Liver (tissue), 8 donors: ENCODE measurements at regions not wholly inside any gene's neighbourhood (a gene's known extent, or its start where the extent isn't known, plus 50 kb on each side); places are given as distances from the start of the nearest gene placed in this dataset.

Source experiments
- DNase-seq: peaks from one replicate; pipeline ENCODE4 v3.0.0-alpha.2; 2017; ENCODE audit warnings: low spot score
- H3K27ac ChIP-seq, 2 donors: one replicate each; pipeline ENCODE4 v1.7.0; 2013; ENCODE audit warnings: inconsistent platforms in 2 of 2, low read length in 2 of 2, control low read depth in 1 of 2, low read depth in 1 of 2, mild to moderate bottlenecking in 1 of 2
- H3K27me3 ChIP-seq, 4 donors: one replicate each; pipeline versions ENCODE4 v1.6.1 to v1.7.0; 2013; ENCODE audit warnings: low read length in 3 of 4, inconsistent platforms in 1 of 4, mild to moderate bottlenecking in 1 of 4, moderate library complexity in 1 of 4; ENCODE audit not compliant: control insufficient read depth in 4 of 4, insufficient read depth in 4 of 4
- H3K36me3 ChIP-seq, 4 donors: one replicate each; pipeline versions ENCODE4 v1.6.1 to v1.7.0; 2013; ENCODE audit warnings: low read length in 3 of 4, mild to moderate bottlenecking in 3 of 4, low read depth in 1 of 4, moderate library complexity in 1 of 4; ENCODE audit not compliant: control insufficient read depth in 4 of 4, insufficient read depth in 3 of 4
- H3K4me1 ChIP-seq, 4 donors: one replicate each; pipeline versions ENCODE4 v1.6.1 to v1.7.0; 2013; ENCODE audit warnings: low read length in 3 of 4, mild to moderate bottlenecking in 3 of 4, moderate library complexity in 1 of 4; ENCODE audit not compliant: control insufficient read depth in 4 of 4, insufficient read depth in 4 of 4
- H3K4me3 ChIP-seq, 3 donors: one replicate each; pipeline versions ENCODE4 v1.6.1 to v1.7.0; 2013; ENCODE audit warnings: low read length in 3 of 3, control low read depth in 1 of 3, low read depth in 1 of 3, mild to moderate bottlenecking in 1 of 3
- H3K9ac ChIP-seq, 2 donors: one replicate each; pipeline ENCODE4 v1.7.0; 2013; ENCODE audit warnings: low read length in 2 of 2, mild to moderate bottlenecking in 2 of 2, moderate library complexity in 2 of 2, control low read depth in 1 of 2, low read depth in 1 of 2
- H3K9me3 ChIP-seq, 4 donors: one replicate each; pipeline versions ENCODE4 v1.6.1 to v1.7.0; 2013; ENCODE audit warnings: low read length in 3 of 4; ENCODE audit not compliant: control insufficient read depth in 4 of 4
- EGR1 ChIP-seq, 2 donors: IDR thresholded peaks; 2 replicates each; pipeline ENCODE4 v1.6.1; 2016 to 2018; ENCODE audit warnings: antibody characterized with exemption in 2 of 2, low read depth in 2 of 2
- FOXA2 ChIP-seq: IDR thresholded peaks from 2 replicates; pipeline ENCODE4 v1.6.1; 2016; ENCODE audit warnings: antibody characterized with exemption
- HNF4G ChIP-seq: IDR thresholded peaks from 2 replicates; pipeline ENCODE4 v1.6.1; 2016; ENCODE audit warnings: antibody characterized with exemption
- NR2F2 ChIP-seq: IDR thresholded peaks from 2 replicates; pipeline ENCODE4 v1.6.1; 2016; ENCODE audit warnings: antibody characterized with exemption
- RAD21 ChIP-seq, 2 donors: IDR thresholded peaks; 2 replicates each; pipeline ENCODE4 v1.6.1; 2016; ENCODE audit warnings: antibody characterized with exemption in 2 of 2, mild to moderate bottlenecking in 2 of 2
- SP1 ChIP-seq: IDR thresholded peaks from 2 replicates; pipeline ENCODE4 v1.6.1; 2018; ENCODE audit warnings: antibody characterized with exemption, mild to moderate bottlenecking
- TAF1 ChIP-seq: conservative IDR thresholded peaks from 2 replicates; pipeline ENCODE4 v1.6.1; 2016; ENCODE audit warnings: antibody characterized with exemption, mild to moderate bottlenecking
- YY1 ChIP-seq: IDR thresholded peaks from 2 replicates; pipeline ENCODE4 v1.6.1; 2016; ENCODE audit warnings: antibody characterized with exemption, mild to moderate bottlenecking
- WGBS: extraction: QIAGEN DNeasy Blood & Tissue Kit; methylation state at CpG from one replicate; pipeline ENCODE4 v1.1.7; 2013; 5-methylcytosine and 5-hydroxymethylcytosine counted together
- TF ChIP-seq, protein P1 (sequence below): IDR thresholded peaks from 2 replicates; pipeline ENCODE4 v1.6.1; 2016; ENCODE audit warnings: antibody characterized with exemption
- TF ChIP-seq, protein P2 (sequence below): fragments of 150-350 bp; IDR thresholded peaks from 2 replicates; pipeline ENCODE4 v1.5.1; 2017; ENCODE audit warnings: improper control_type of control experiment, low read depth, low read length; ENCODE audit not compliant: missing input control
- TF ChIP-seq, protein P3 (sequence below): IDR thresholded peaks from 2 replicates; pipeline ENCODE4 v1.6.1; 2016; ENCODE audit warnings: antibody characterized with exemption, mild to moderate bottlenecking
- TF ChIP-seq, protein P4 (sequence below): IDR thresholded peaks from 2 replicates; pipeline ENCODE4 v1.6.1; 2016; ENCODE audit warnings: antibody characterized with exemption
- donor health status: healthy.
- donor health status: healthy.
- donor health status: healthy.
- donor health status: healthy.
- donor health status: healthy.

DNA sequence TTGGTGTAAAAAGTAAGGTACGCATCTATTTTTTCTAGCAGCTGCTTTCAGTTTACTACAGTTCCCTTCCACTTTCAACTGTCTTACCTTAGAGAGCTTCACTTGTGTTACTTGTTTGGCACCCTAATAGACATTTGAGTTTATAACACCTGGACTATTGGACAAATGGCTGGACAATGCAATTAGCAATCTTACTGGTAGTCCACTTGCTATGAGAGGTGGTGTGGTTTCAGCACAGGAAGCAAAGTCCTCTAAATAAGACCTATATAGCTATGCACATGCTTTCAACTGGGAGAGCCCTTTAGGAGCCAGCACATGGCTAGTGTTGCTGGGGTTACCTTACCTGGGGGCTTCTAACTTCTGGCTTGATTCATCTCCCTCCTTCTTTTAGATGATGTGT, 119.6 kb upstream of the RANBP3L start:
- peaks cover 0 to 7% (median 1%) of the 10 kb centered on the region in 4 donors for H3K4me1 ChIP-seq
- no peaks in the 10 kb centered on the region for H3K27me3 ChIP-seq
- H3K9ac ChIP-seq, result no peak overlapping the region
- no peaks in the 10 kb centered on the region for H3K9me3 ChIP-seq
- no peak for DNase-seq
- no peaks in the 10 kb centered on the region for H3K36me3 ChIP-seq
- WGBS, result 96% methylated on average over 1 of the region's 1 CpG
- no peak overlapping the region for H3K4me3 ChIP-seq
- TF ChIP-seq TAF1 (no peak), SP1 (no peak)
- TF ChIP-seq, protein P1, sequence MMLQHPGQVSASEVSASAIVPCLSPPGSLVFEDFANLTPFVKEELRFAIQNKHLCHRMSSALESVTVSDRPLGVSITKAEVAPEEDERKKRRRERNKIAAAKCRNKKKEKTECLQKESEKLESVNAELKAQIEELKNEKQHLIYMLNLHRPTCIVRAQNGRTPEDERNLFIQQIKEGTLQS, result no peak
- H3K27ac ChIP-seq, result no peak overlapping the region

DNA sequence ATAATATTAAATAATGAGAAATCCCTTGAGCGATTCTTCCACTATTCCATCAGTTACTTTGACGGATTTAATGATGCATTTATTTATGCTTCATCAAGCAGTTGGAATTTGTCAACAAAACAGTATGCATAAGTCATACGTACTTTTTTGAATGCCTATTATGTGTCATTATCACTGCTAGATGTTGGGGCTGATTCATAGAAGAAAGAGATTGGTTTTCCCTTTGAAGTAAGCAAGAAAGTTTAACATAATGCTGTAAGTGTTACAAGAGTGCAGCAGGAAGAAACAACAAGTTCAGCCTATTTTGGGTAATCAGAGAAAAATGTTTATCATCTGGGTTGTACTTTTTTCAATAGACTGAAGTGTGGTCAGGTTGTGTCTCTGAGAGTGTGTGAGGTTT, 121.2 kb upstream of the RANBP3L start:
- no peaks in the 10 kb centered on the region for H3K9me3 ChIP-seq
- H3K27me3 ChIP-seq, result no peaks in the 10 kb centered on the region
- H3K4me1 ChIP-seq, result peaks cover 0 to 4% (median 1%) of the 10 kb centered on the region in 4 donors
- no peak for DNase-seq
- H3K9ac ChIP-seq, result no peak overlapping the region
- H3K36me3 ChIP-seq, result no peaks in the 10 kb centered on the region
- 86% methylated on average over 3 of the region's 3 CpGs for WGBS
- no peak overlapping the region for H3K27ac ChIP-seq
- TF ChIP-seq YY1 (no peak), FOXA2 (no peak), EGR1 (IDR thresholded peaks at IDR 0.05; ENCODE audit: low read depth in 2 of 2) (no peak), NR2F2 (no peak), RAD21 (IDR thresholded peaks at IDR 0.05) (no peak), HNF4G (no peak)
- TF ChIP-seq, protein P2, sequence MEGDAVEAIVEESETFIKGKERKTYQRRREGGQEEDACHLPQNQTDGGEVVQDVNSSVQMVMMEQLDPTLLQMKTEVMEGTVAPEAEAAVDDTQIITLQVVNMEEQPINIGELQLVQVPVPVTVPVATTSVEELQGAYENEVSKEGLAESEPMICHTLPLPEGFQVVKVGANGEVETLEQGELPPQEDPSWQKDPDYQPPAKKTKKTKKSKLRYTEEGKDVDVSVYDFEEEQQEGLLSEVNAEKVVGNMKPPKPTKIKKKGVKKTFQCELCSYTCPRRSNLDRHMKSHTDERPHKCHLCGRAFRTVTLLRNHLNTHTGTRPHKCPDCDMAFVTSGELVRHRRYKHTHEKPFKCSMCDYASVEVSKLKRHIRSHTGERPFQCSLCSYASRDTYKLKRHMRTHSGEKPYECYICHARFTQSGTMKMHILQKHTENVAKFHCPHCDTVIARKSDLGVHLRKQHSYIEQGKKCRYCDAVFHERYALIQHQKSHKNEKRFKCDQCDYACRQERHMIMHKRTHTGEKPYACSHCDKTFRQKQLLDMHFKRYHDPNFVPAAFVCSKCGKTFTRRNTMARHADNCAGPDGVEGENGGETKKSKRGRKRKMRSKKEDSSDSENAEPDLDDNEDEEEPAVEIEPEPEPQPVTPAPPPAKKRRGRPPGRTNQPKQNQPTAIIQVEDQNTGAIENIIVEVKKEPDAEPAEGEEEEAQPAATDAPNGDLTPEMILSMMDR, result no peak
- TF ChIP-seq, protein P3, sequence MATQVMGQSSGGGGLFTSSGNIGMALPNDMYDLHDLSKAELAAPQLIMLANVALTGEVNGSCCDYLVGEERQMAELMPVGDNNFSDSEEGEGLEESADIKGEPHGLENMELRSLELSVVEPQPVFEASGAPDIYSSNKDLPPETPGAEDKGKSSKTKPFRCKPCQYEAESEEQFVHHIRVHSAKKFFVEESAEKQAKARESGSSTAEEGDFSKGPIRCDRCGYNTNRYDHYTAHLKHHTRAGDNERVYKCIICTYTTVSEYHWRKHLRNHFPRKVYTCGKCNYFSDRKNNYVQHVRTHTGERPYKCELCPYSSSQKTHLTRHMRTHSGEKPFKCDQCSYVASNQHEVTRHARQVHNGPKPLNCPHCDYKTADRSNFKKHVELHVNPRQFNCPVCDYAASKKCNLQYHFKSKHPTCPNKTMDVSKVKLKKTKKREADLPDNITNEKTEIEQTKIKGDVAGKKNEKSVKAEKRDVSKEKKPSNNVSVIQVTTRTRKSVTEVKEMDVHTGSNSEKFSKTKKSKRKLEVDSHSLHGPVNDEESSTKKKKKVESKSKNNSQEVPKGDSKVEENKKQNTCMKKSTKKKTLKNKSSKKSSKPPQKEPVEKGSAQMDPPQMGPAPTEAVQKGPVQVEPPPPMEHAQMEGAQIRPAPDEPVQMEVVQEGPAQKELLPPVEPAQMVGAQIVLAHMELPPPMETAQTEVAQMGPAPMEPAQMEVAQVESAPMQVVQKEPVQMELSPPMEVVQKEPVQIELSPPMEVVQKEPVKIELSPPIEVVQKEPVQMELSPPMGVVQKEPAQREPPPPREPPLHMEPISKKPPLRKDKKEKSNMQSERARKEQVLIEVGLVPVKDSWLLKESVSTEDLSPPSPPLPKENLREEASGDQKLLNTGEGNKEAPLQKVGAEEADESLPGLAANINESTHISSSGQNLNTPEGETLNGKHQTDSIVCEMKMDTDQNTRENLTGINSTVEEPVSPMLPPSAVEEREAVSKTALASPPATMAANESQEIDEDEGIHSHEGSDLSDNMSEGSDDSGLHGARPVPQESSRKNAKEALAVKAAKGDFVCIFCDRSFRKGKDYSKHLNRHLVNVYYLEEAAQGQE, result no peak
- TF ChIP-seq, protein P4, sequence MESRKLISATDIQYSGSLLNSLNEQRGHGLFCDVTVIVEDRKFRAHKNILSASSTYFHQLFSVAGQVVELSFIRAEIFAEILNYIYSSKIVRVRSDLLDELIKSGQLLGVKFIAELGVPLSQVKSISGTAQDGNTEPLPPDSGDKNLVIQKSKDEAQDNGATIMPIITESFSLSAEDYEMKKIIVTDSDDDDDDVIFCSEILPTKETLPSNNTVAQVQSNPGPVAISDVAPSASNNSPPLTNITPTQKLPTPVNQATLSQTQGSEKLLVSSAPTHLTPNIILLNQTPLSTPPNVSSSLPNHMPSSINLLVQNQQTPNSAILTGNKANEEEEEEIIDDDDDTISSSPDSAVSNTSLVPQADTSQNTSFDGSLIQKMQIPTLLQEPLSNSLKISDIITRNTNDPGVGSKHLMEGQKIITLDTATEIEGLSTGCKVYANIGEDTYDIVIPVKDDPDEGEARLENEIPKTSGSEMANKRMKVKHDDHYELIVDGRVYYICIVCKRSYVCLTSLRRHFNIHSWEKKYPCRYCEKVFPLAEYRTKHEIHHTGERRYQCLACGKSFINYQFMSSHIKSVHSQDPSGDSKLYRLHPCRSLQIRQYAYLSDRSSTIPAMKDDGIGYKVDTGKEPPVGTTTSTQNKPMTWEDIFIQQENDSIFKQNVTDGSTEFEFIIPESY, result no peak
- no peak overlapping the region for H3K4me3 ChIP-seq
